PC-9 (cell line): ENCODE measurements at regions not wholly inside any gene's neighbourhood (a gene's known extent, or its start where the extent isn't known, plus 50 kb on each side); places are given as distances from the start of the nearest gene placed in this dataset.

Source experiments
- BruUV-seq: library from RNA; stranded (reverse); fragments of 400-500 nt; replicated peaks from 2 replicates; lab custom pipeline; 2021; lab: Mats Ljungman, UMichigan
- CTCF ChIA-PET: fragments of 300-600 bp; sonication (Branson Sonifier 250); formaldehyde crosslinking; loops from one replicate; lab custom pipeline; 2022; ENCODE audit warnings: antibody characterized with exemption; lab: Charles Lee
- POLR2A ChIA-PET: fragments of 300-600 bp; sonication (Branson Sonifier 250); formaldehyde crosslinking; loops from one replicate; lab custom pipeline; 2022; ENCODE audit warnings: antibody characterized with exemption; ENCODE audit not compliant: unreplicated experiment; lab: Charles Lee
- DNase-seq, 2 experiments: peaks; one replicate each; pipeline versions ENCODE4 v3.0.0 to v3.0.0-alpha.2; 2015 to 2022; ENCODE audit warnings: mixed read lengths in 1 of 2
- H2AFZ ChIP-seq: fragments of 200-600 bp; sonication (generic); 2 replicates; pipeline ENCODE4 v1.8.1; 2017; ENCODE audit warnings: antibody characterized with exemption
- H3F3A ChIP-seq: fragments of 200-600 bp; sonication (generic); 2 replicates; pipeline ENCODE4 v1.8.1; 2017; ENCODE audit warnings: antibody characterized with exemption, mild to moderate bottlenecking, low read depth; ENCODE audit not compliant: insufficient read depth
- H3K27ac ChIP-seq: fragments of 200-600 bp; sonication (generic); 2 replicates; pipeline ENCODE4 v1.6.1; 2016; ENCODE audit warnings: mixed run types
- H3K27me3 ChIP-seq: fragments of 200-600 bp; sonication (generic); 2 replicates; pipeline ENCODE4 v1.6.1; 2016; ENCODE audit warnings: low read depth, mixed run types; ENCODE audit not compliant: insufficient read depth
- H3K36me3 ChIP-seq: fragments of 200-600 bp; sonication (generic); 2 replicates; pipeline ENCODE4 v1.6.1; 2016; ENCODE audit warnings: low read depth, mixed run types
- H3K4me1 ChIP-seq: fragments of 200-600 bp; sonication (generic); replicated peaks from 2 replicates; pipeline ENCODE4 v1.6.1; 2016; ENCODE audit warnings: mixed run types; ENCODE audit not compliant: insufficient read depth
- H3K4me2 ChIP-seq: fragments of 200-600 bp; sonication (generic); 2 replicates; pipeline ENCODE4 v1.6.1; 2017; ENCODE audit warnings: mixed run types
- H3K4me3 ChIP-seq: fragments of 200-600 bp; sonication (generic); 2 replicates; pipeline ENCODE4 v1.6.1; 2016; ENCODE audit warnings: mixed run types
- H3K79me2 ChIP-seq: fragments of 200-600 bp; sonication (generic); 2 replicates; pipeline ENCODE4 v1.6.1; 2017; ENCODE audit warnings: low read depth, mixed run types
- H3K9me2 ChIP-seq: fragments of 200-600 bp; sonication (generic); 2 replicates; pipeline ENCODE4 v1.8.1; 2017; ENCODE audit warnings: mild to moderate bottlenecking; ENCODE audit not compliant: insufficient read depth
- H3K9me3 ChIP-seq: fragments of 200-600 bp; sonication (generic); 2 replicates; pipeline ENCODE4 v1.8.1; 2016; ENCODE audit warnings: low read depth; ENCODE audit not compliant: insufficient read depth
- H4K20me1 ChIP-seq: fragments of 200-600 bp; sonication (generic); 2 replicates; pipeline ENCODE4 v1.8.1; 2017; ENCODE audit not compliant: insufficient read depth
- CTCF ChIP-seq: fragments of 200-600 bp; sonication (generic); conservative IDR thresholded peaks from 2 replicates; pipeline ENCODE4 v1.6.1; 2017; ENCODE audit warnings: mixed run types, antibody characterized with exemption, mild to moderate bottlenecking, moderate library complexity
- EZH2 ChIP-seq: fragments of 200-600 bp; sonication (generic); IDR thresholded peaks from 2 replicates; pipeline ENCODE4 v1.8.0; 2017; ENCODE audit warnings: antibody characterized with exemption, low read depth
- intact Hi-C: fragments of 100-400 bp; cut with micrococcal nuclease; formaldehyde crosslinking; loops from one replicate; pipeline ENCODE4 v1.10.0; 2022; ENCODE audit not compliant: unreplicated experiment

- ChIA-PET POLR2A (no interaction called here), CTCF (no interaction called here)
- Histone ChIP-seq H3F3A (no peaks in the 10 kb centered on the region), H3K27me3 (no peaks in the 10 kb centered on the region), H3K4me1 (no peaks in the 10 kb centered on the region), H2AFZ (no peak overlapping the region), H3K9me3 (no peaks in the 10 kb centered on the region), H3K27ac (no peak overlapping the region), H3K36me3 (no peaks in the 10 kb centered on the region), H3K79me2 (no peaks in the 10 kb centered on the region), H3K9me2 (no peaks in the 10 kb centered on the region), H3K4me3 (no peak overlapping the region), H4K20me1 (no peaks in the 10 kb centered on the region), H3K4me2 (no peak overlapping the region)
- BruUV-seq = no TSS peak
- intact Hi-C loops = no loop called here
- no peak for TF ChIP-seq CTCF
- TF ChIP-seq EZH2 = no peak
- DNase-seq = no peak
Measured at GRCh38 chr4:170248576-170248975, 158.8 kb upstream of the AADAT start.

GRCh38 chr4:170248029-170248428 is 158.3 kb upstream of the AADAT start:
- TF ChIP-seq EZH2 (no peak), CTCF (no peak)

GRCh38 chr4:170247596-170247995 is 157.8 kb upstream of the AADAT start:
- no peak overlapping the region for H3K27ac ChIP-seq
- no peak overlapping the region for H3K4me3 ChIP-seq
- no peaks in the 10 kb centered on the region for H3K9me2 ChIP-seq
- H3K4me2 ChIP-seq = no peak overlapping the region
- H3K36me3 ChIP-seq = no peaks in the 10 kb centered on the region
- H3F3A ChIP-seq = no peaks in the 10 kb centered on the region
- H4K20me1 ChIP-seq = no peaks in the 10 kb centered on the region
- ChIA-PET CTCF (no interaction called here), POLR2A (no interaction called here)
- H3K27me3 ChIP-seq = no peaks in the 10 kb centered on the region
- no peaks in the 10 kb centered on the region for H3K79me2 ChIP-seq
- no peaks in the 10 kb centered on the region for H3K9me3 ChIP-seq
- no TSS peak for BruUV-seq
- no peak for DNase-seq
- TF ChIP-seq EZH2 (no peak), CTCF (no peak)
- no peaks in the 10 kb centered on the region for H3K4me1 ChIP-seq
- no peak overlapping the region for H2AFZ ChIP-seq
- intact Hi-C loops = no loop called here

More at GRCh38 chr4:170248029-170248428, 158.3 kb upstream of the AADAT start:
- Histone ChIP-seq H3K9me2 (no peaks in the 10 kb centered on the region), H3K4me2 (no peak overlapping the region), H3K79me2 (no peaks in the 10 kb centered on the region), H3K27me3 (no peaks in the 10 kb centered on the region), H3F3A (no peaks in the 10 kb centered on the region), H3K4me3 (no peak overlapping the region), H3K9me3 (no peaks in the 10 kb centered on the region), H2AFZ (no peak overlapping the region), H4K20me1 (no peaks in the 10 kb centered on the region), H3K36me3 (no peaks in the 10 kb centered on the region), H3K4me1 (no peaks in the 10 kb centered on the region), H3K27ac (no peak overlapping the region)
- no TSS peak for BruUV-seq
- no peak for DNase-seq
- ChIA-PET CTCF (no interaction called here), POLR2A (no interaction called here)
- intact Hi-C loops = no loop called here
